ENCODE measurements at regions not wholly inside any gene's neighbourhood (a gene's known extent, or its start where the extent isn't known, plus 50 kb on each side); places are given as distances from the start of the nearest gene placed in this dataset.

- no peak for TF ChIP-seq CTCF (IDR thresholded peaks at IDR 0.05; ENCODE audit: insufficient read depth, low read depth, low read length, missing control alignments)
- DNase-seq (ENCODE audit: low read depth): no peak
- H3K4me3 ChIP-seq (ENCODE audit: low read length): no peak overlapping the region
Observed at GRCh38 chr21:32070676-32071330, 198.0 kb downstream of the HUNK start.

DNA sequence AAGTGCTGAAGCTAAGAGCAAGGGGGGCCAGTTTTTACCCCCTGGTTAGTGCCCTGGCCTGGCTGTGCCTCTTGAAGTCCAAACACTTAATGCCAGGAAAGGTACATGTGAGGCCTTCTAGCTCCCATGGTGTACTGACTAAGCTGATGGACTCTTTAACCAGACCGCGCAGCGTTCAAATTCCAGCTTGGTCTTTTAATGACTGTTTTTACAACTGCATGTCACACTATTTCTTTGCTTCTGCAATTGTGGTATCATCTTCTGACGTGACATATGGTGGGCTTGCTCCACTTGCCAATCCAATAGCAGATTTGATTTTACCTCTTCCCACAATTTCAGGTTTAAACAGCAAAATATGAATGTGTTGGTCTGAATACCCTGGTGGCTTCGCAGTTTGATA lies 197.3 kb downstream of the HUNK start:
- H3K4me3 ChIP-seq (ENCODE audit: low read length): no peak overlapping the region
- TF ChIP-seq CTCF (IDR thresholded peaks at IDR 0.05; ENCODE audit: insufficient read depth, low read depth, low read length, missing control alignments): no peak
- no peak for DNase-seq (ENCODE audit: low read depth)

DNA sequence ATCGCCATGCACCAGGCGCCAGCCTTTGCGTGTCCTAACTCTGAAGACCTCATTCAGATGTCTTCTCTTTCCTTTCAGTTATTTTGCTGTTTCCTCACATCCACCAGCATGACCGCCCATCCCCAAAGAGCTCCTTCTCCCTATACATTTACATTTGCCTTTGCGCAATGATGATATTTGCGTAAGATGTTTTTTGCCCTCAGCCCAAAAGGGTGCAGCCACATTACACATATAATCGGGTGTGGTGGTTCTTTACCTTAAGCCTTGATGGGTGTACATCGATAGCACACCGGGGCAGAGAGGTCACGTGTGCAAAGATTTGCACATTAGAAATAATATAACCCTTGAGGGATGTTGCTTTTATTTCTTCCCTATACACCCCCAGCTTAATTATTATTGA lies 192.8 kb downstream of the HUNK start:
- TF ChIP-seq CTCF (IDR thresholded peaks at IDR 0.05; ENCODE audit: insufficient read depth, low read depth, low read length, missing control alignments): no peak
- no peak for DNase-seq (ENCODE audit: low read depth)
- H3K4me3 ChIP-seq (ENCODE audit: low read length): no peak overlapping the region

- DNase-seq (ENCODE audit: low read depth): no peak
- no peak for TF ChIP-seq CTCF (IDR thresholded peaks at IDR 0.05; ENCODE audit: insufficient read depth, low read depth, low read length, missing control alignments)
- H3K4me3 ChIP-seq (ENCODE audit: low read length): no peak overlapping the region
Observed at GRCh38 chr21:32064281-32064910, 191.6 kb downstream of the HUNK start.

- no peak for DNase-seq (ENCODE audit: low read depth)
- no peak overlapping the region for H3K4me3 ChIP-seq (ENCODE audit: low read length)
- no peak for TF ChIP-seq CTCF (IDR thresholded peaks at IDR 0.05; ENCODE audit: insufficient read depth, low read depth, low read length, missing control alignments)
Observed at GRCh38 chr21:32062591-32063227, 189.9 kb downstream of the HUNK start.

DNA sequence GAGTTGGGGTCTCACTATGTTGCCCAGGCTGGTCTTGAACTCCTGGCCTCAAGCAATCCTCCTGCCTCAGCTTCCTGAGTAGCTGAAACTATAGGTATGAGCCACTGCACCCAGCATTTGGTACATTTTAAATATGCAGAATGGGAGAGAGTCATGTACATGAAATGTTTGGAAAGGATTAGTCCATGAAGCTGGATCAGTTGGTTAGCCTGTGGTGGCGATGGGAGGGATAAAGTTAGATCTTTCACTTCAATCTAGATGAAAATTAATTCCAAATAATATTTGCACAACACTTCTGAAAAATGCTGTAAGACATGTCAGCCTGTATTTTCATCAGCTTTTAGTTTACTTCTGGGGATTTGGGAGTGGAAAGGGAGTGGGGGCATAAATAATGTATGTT lies 188.9 kb downstream of the HUNK start:
- no peak for TF ChIP-seq CTCF (IDR thresholded peaks at IDR 0.05; ENCODE audit: insufficient read depth, low read depth, low read length, missing control alignments)
- no peak overlapping the region for H3K4me3 ChIP-seq (ENCODE audit: low read length)
- DNase-seq (ENCODE audit: low read depth): no peak

Data from epithelial cell of esophagus (primary cell).